ENCODE measurements at regions not wholly inside any gene's neighbourhood (a gene's known extent, or its start where the extent isn't known, plus 50 kb on each side); places are given as distances from the start of the nearest gene placed in this dataset.
A peak's percentile ranks its signal among the peaks of the same experiment; 100 is the strongest.
"Not testable (repeated sequence)": the region's sequence is repeated elsewhere in the genome, so short reads cannot be mapped to it uniquely, and the experiment has no call there.

DNA sequence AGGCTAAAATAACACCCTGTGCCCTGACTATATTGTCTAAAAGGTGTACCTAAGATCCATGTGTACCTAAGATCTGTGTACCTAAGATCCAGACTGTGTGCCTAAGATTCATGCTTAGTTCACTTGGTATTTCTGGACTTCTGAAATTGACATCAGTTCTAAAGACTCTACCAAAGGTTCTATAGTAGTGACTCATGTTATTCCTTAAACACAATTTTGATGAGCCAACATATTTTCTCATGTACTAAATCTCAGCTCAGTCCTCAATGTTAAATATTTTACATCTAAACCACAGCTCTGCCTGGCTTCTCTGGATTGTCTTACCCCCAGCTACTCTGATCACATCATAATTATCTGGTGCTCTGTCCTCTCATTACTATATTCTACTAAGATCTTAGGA lies 802.3 kb upstream of the SORCS1 start:
- H3K4me3 Mint-ChIP-seq: no peak overlapping the region
- DNase-seq (ENCODE audit: low spot score) (no peak), ATAC-seq (no peak)
- H3K36me3 Mint-ChIP-seq: no peaks in the 10 kb centered on the region
- ChIA-PET CTCF (no interaction called here), POLR2A (no interaction called here)
- H3K27ac Mint-ChIP-seq: no peak overlapping the region
- H3K9me3 Mint-ChIP-seq: peaks cover 3% of the 10 kb centered on the region
- TF ChIP-seq ZNF671 (CRISPR knock-in tag; IDR thresholded peaks at IDR 0.05) (no peak), ZNF416 (CRISPR knock-in tag; IDR thresholded peaks at IDR 0.05) (no peak), NFE2L1 (CRISPR knock-in tag; IDR thresholded peaks at IDR 0.05) (no peak), AFF4 (CRISPR knock-in tag; IDR thresholded peaks at IDR 0.05; ENCODE audit: borderline replicate concordance) (no peak), HMGA2 (CRISPR knock-in tag; IDR thresholded peaks at IDR 0.05) (no peak), TCF7 (CRISPR knock-in tag; IDR thresholded peaks at IDR 0.05; ENCODE audit: low read depth) (no peak), SP1 (CRISPR knock-in tag; conservative IDR thresholded peaks at IDR 0.05) (no peak), ZNF219 (CRISPR knock-in tag; IDR thresholded peaks at IDR 0.05; ENCODE audit: borderline replicate concordance) (no peak), ZMAT4 (CRISPR knock-in tag; IDR thresholded peaks at IDR 0.05) (no peak), JUN (CRISPR knock-in tag; IDR thresholded peaks at IDR 0.05) (no peak)
- TF ChIP-seq, protein P1, sequence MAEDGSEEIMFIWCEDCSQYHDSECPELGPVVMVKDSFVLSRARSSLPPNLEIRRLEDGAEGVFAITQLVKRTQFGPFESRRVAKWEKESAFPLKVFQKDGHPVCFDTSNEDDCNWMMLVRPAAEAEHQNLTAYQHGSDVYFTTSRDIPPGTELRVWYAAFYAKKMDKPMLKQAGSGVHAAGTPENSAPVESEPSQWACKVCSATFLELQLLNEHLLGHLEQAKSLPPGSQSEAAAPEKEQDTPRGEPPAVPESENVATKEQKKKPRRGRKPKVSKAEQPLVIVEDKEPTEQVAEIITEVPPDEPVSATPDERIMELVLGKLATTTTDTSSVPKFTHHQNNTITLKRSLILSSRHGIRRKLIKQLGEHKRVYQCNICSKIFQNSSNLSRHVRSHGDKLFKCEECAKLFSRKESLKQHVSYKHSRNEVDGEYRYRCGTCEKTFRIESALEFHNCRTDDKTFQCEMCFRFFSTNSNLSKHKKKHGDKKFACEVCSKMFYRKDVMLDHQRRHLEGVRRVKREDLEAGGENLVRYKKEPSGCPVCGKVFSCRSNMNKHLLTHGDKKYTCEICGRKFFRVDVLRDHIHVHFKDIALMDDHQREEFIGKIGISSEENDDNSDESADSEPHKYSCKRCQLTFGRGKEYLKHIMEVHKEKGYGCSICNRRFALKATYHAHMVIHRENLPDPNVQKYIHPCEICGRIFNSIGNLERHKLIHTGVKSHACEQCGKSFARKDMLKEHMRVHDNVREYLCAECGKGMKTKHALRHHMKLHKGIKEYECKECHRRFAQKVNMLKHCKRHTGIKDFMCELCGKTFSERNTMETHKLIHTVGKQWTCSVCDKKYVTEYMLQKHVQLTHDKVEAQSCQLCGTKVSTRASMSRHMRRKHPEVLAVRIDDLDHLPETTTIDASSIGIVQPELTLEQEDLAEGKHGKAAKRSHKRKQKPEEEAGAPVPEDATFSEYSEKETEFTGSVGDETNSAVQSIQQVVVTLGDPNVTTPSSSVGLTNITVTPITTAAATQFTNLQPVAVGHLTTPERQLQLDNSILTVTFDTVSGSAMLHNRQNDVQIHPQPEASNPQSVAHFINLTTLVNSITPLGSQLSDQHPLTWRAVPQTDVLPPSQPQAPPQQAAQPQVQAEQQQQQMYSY (CRISPR knock-in tag; IDR thresholded peaks at IDR 0.05): no peak
- no peaks in the 10 kb centered on the region for H3K4me1 Mint-ChIP-seq
- H3K27me3 Mint-ChIP-seq (ENCODE audit: low read depth): no peaks in the 10 kb centered on the region

GRCh38 chr10:107952649-107953556 lies 788.4 kb upstream of the SORCS1 start:
- TF ChIP-seq ZNF671 (CRISPR knock-in tag; IDR thresholded peaks at IDR 0.05): no peak
- TF ChIP-seq, protein P2, sequence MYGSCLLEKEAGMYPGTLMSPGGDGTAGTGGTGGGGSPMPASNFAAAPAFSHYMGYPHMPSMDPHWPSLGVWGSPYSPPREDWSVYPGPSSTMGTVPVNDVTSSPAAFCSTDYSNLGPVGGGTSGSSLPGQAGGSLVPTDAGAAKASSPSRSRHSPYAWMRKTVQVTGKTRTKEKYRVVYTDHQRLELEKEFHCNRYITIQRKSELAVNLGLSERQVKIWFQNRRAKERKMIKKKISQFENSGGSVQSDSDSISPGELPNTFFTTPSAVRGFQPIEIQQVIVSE (CRISPR knock-in tag; IDR thresholded peaks at IDR 0.05; ENCODE audit: borderline replicate concordance): no peak
- TF ChIP-seq RORB (CRISPR knock-in tag; IDR thresholded peaks at IDR 0.05): no peak
- no peak for TF ChIP-seq ATF3 (CRISPR knock-in tag; conservative IDR thresholded peaks at IDR 0.05)
- TF ChIP-seq, protein P3, sequence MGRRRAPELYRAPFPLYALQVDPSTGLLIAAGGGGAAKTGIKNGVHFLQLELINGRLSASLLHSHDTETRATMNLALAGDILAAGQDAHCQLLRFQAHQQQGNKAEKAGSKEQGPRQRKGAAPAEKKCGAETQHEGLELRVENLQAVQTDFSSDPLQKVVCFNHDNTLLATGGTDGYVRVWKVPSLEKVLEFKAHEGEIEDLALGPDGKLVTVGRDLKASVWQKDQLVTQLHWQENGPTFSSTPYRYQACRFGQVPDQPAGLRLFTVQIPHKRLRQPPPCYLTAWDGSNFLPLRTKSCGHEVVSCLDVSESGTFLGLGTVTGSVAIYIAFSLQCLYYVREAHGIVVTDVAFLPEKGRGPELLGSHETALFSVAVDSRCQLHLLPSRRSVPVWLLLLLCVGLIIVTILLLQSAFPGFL (CRISPR knock-in tag; IDR thresholded peaks at IDR 0.05; ENCODE audit: borderline replicate concordance): no peak
- no peak for TF ChIP-seq FOXJ3 (CRISPR knock-in tag; IDR thresholded peaks at IDR 0.05; ENCODE audit: borderline replicate concordance)
- Mint-ChIP-seq H3K9me3 (peaks cover 35% of the 10 kb centered on the region), H3K4me3 (no peak overlapping the region), H3K36me3 (peaks cover 13% of the 10 kb centered on the region; the same call in 1 of the 2 replicates), H3K4me1 (peaks cover 18% of the 10 kb centered on the region), H3K27ac (peak overlapping the region; percentile 0; the same call in 1 of the 2 replicates), H3K27me3 (ENCODE audit: low read depth) (no peaks in the 10 kb centered on the region)
- ChIA-PET CTCF (interaction anchor here (1.5 kb wide), 1 partner anchor 251 kb away, joined by 5 read pairs; no protein-coding TSS in a partner anchor), POLR2A (no interaction called here)
- no peak for DNase-seq (ENCODE audit: low spot score)
- peak; percentile 81 for ATAC-seq

DNA sequence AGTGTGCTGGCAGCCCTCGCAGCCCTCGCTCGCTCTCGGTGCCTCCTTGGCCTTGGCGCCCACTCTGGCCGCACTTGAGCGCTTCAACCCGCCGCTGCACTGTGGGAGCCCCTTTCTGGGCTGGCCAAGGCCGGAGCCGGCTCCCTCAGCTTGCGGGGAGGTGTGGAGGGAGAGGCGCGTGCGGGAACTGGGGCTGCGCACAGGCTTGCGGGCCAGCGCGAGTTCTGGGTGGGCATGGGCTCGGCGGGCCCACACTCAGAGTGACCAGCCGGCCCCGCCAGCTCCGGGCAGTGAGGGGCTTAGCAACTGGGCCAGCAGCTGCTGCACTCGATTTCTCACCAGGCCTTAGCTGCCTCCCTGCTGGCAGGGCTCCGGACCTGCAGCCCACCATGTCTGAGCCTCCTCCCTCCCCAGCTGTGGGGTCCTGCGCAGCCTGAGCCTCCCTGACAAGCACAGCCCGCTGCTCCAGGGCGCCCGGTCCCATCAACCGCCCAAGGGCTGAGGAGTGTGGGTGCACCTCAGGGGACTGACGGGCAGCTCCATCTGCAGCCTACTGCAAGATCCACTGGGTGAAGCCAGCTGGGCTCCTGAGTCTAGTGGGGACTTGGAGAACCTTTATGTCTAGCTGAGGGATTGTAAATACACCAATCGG lies 786.0 kb upstream of the SORCS1 start:
- Mint-ChIP-seq H3K9me3 (peaks cover 50% of the 10 kb centered on the region), H3K36me3 (peaks cover 13% of the 10 kb centered on the region; the same call in 1 of the 2 replicates), H3K4me1 (peaks cover 18% of the 10 kb centered on the region)
- CTCF ChIA-PET; DNase-seq (ENCODE audit: low spot score); H3K27ac Mint-ChIP-seq; POLR2A ChIA-PET; H3K27me3 Mint-ChIP-seq (ENCODE audit: low read depth); H3K4me3 Mint-ChIP-seq; ATAC-seq: not testable (repeated sequence)

All from WTC11 (cell line).